Activated CD4-positive, alpha-beta T cell treated with anti-CD3 and anti-CD28 coated beads, Interleukin-2, amount 50 U/mL, for 1 hour (primary cell): ENCODE measurements at regions not wholly inside any gene's neighbourhood (a gene's known extent, or its start where the extent isn't known, plus 50 kb on each side); places are given as distances from the start of the nearest gene placed in this dataset.
A peak's percentile ranks its signal among the peaks of the same experiment; 100 is the strongest.

Experiments used
- DNase-seq: peaks from one replicate; pipeline ENCODE4 v3.0.0-alpha.2; 2020

- no peak for DNase-seq
Observed at GRCh38 chr11:116642481-116642880, 130.3 kb downstream of the BUD13 start.

GRCh38 chr11:116641561-116642045, 131.2 kb downstream of the BUD13 start:
- peak; percentile 9 for DNase-seq

- DNase-seq, result no peak
Observed at GRCh38 chr11:116640641-116641402, 132.0 kb downstream of the BUD13 start.

DNA sequence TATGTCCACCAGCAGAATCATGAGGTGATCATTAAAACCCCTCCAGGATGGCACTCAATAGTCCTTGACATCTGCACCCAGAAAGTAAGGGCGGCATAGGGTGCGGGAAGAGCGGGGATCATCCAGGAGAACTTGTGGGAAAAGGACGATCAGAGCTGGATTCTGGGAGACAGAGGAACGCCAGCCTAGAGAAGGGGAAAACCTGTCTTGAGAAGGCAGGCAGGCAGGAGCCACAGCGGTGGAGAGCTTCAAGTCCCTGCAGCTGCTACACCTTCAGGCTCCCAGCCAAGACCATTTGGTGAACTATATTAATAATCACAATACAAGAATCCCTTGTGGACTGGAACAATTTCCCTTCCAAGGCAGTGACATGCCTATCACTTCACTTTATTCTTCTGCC, 134.3 kb downstream of the BUD13 start:
- DNase-seq, result no peak

- DNase-seq, result no peak
Observed at GRCh38 chr11:116637766-116638165, 135.0 kb downstream of the BUD13 start.

DNA sequence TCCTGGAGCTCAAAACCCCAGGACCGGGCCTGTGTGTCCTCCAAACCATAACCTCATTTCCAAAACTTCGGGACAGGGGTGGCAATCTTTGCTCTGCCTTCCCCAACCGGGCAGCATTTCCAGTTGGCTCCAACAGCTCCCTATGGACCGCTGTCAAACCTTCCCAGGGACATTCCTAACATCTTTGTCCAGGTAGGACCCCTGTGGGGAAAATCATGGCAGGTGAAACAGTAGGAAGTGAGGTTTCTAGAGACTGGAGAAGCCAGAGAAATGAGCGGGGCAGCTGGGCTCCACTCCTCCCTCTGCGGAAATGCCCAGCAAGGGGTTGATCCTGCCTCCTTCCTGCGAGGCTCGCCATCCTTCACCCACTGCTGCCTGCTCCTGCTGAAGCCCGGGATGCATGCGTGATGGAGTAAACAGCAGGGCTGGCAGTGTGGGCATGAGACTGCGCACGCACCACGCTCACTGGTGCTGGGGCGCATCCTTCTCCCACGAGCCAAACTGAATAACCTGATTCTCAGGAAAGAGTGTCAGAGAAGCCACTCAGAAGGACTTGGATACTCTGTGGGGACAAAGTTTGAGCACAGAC, 136.4 kb downstream of the BUD13 start:
- no peak for DNase-seq

DNA sequence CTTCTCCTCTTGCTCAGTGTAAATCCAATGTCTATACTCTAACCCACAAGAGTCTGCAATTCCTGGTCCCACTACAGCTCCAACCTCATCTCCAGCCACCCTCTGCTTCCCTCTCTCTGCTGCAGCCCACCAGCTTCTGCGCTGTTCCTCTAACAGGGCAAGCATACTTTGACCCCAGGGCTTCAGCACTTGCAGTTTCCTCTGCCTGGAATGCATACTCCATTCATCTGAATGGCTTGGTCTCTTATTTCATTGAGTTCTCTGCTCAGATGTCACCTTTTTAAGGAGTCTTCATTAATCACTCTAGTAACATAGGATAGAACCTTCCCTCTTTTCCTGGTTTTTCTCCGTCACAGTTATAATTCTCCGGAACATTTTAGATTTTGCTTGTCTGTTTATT, 141.6 kb downstream of the BUD13 start:
- no peak for DNase-seq

DNA sequence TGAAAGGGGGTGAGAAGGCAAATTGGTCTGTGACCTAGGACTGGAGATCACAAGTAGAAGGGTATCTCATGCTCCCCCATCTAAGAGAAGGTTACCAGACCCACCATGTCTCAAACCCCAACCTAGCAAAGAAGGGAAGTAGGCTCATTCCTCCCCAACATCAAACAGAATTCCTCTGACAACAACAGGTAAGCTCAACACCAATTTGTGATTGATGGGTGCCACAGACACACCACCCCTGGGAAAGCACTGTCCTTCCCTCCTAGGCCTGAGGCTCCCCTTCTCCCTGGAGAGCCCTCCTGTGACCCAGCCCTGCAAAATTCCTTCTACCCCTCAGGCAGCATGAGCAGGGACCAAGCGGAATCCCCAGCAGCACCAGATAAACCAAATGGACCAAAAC, 154.3 kb downstream of the BUD13 start:
- DNase-seq, result no peak

GRCh38 chr11:116615211-116615865, 157.4 kb downstream of the BUD13 start:
- no peak for DNase-seq

- no peak for DNase-seq
Observed at GRCh38 chr11:116614306-116615210, 158.2 kb downstream of the BUD13 start.

DNA sequence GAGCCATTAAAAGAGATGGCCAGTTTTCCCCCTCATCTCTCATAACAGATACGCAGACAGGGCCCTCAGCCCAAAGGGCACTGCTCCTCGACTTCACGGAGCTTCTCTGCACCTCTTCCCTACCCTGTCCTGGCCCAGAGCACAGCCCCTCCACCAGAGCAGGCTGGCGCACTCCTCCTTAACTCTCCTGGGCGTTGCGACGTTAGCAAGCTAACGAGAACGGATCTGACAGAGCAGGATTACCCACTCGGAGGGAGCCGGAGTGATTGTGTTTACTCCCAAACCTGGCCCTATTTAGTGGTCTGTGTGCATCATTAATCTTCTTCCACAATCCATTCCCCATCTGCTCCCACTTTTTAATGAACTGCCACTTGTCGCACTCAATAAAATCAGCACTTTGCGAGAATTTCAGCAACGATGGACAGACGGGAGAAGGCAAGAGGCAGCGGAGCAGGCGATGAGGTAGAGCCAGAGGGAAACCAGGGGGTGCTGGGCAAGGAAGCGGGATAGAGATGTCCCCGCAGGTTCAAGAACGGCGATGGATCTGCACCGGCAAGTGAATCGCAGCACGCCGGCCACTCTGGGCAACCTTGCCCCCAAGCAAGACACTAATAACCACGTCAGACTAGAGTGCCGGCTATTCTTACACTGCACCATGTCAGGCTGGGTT, 159.4 kb downstream of the BUD13 start:
- DNase-seq, result no peak

- DNase-seq, result no peak
Observed at GRCh38 chr11:116611998-116612620, 160.7 kb downstream of the BUD13 start.

GRCh38 chr11:116610190-116610589, 162.6 kb downstream of the BUD13 start:
- no peak for DNase-seq

- DNase-seq, result no peak
Observed at GRCh38 chr11:116607027-116607426, 165.8 kb downstream of the BUD13 start.

DNA sequence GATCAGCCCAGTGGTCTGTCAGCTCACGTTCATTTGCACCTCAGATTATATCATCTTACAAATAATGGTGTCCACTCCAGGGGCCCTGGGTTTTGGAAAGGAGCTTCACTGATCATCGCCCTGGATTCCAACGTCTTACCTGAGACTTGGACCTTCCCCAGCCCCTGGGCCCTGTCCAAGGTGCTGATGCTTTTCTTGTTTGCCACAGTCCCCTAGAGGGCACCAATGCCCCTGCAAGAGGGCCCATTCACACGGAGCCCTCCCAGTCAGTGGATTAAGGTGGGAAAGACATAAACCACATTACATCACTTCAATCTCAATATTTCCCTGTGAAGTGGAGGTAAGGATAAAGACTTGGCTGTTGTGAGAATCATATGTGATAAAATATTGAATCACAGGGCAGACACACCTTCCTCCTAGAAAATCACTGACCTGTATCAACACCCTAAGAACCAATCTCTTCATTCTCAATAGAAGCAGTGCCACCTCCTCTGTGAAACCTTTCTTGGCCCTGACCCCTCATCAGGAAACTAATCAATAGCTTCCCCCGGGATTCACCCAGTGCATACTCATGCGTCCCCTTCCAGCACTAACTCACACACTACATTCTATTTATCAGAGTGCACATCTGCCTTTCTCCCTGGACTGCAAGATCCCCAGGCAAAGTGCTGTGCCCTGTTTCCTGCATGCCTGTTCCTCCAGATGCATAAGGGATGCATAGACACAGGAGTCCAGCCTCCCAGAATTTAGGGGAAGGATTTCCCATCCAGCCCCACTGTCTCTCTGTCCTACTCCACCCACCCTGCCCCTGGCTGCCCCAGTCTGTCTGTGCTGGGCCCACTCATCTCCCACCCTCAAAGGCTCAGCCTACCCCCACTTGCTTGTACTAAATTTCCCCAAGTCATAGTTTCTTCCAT, 167.0 kb downstream of the BUD13 start:
- DNase-seq, result no peak

- no peak for DNase-seq
Observed at GRCh38 chr11:116603728-116604323, 169.0 kb downstream of the BUD13 start.

- no peak for DNase-seq
Observed at GRCh38 chr11:116602637-116602942, 170.2 kb downstream of the BUD13 start.

DNA sequence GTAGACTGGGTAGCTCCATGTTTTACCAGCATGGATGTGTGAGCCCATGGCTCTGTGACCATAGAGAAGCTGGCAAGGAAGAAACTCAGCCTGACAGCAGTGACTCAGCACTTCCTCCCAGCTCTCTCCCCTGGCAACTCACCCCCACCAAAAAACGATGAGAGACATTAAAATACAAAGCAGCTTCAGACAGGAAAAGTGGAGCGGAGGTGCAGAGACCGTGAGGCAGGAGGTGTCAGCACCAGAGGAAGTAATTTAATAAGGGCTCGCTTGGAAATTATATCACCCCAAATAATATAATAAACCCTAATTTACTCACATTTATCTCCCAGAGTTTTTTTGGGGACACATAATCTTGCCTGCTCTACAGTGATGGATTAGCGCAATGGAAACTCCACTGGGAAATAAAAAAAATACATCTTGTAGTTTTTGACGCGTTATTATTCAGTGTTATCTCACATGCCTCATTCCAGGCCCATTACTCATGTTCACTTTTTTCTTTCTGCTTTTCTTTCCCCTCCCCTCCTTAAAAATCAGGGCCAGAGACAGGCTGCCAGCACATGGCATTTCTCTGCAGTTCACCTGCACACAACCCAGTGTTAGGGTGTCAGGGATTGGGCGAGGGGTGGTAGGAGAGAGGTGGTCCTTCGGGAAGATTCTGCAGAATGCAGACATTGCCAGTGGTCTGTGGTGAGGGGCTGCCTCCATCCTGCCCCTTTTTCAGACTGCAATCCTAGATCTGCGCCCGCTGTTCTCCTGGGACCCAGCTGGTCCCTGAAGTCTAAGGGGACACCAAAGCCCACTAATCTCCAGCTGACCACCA, 170.8 kb downstream of the BUD13 start:
- DNase-seq, result no peak

GRCh38 chr11:116600930-116601329, 171.9 kb downstream of the BUD13 start:
- no peak for DNase-seq

DNA sequence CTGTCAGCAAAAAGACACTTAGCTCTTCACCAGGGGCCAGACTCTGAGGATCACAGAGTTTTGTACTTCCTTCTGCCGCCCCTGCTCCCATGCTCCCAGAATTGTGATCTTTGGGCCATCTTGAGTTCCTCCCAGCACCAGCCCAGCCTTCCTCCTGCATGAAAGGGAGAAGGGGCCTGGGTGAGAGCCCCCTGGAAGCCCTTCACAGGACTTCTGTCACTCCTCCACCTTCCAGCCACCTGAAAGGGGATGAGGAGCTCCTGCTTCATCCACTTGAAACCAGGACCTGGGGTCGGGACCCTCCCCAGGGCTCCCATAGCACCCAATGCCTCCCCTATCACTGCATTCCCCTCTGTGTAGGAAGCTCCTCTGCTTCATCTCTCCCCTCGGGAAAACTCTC, 174.2 kb downstream of the BUD13 start:
- no peak for DNase-seq
